ENCODE measurements at regions not wholly inside any gene's neighbourhood (a gene's known extent, or its start where the extent isn't known, plus 50 kb on each side); places are given as distances from the start of the nearest gene placed in this dataset.

DNA sequence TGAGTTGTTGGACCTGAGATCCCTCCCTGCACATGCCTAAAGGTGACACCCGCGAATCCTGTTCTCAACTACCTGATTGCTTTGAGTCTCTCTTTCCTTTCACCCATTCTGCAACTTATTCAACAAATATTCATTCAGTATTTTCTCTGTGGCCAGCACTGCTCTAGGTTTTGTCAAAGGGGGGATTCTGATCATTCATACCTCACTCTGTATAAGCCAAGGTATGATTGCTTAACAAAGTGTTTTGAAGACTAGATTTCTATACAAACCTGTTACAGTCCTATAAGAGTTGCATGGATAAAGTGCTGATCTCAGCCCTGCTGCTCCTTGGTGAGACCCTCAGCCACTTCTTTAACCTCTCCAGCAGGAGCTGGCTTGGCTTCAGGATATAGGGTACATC, 409.7 kb downstream of the KCNRG start:
- no peak for TF ChIP-seq CTCF (conservative IDR thresholded peaks at IDR 0.05; ENCODE audit: low read depth, low read length)
- TF ChIP-seq POLR2A (IDR thresholded peaks at IDR 0.05; ENCODE audit: low read depth, low read length) = no peak
- no peak for TF ChIP-seq CHD1 (IDR thresholded peaks at IDR 0.05; ENCODE audit: low read depth, low read length)
- TF ChIP-seq, protein P1, sequence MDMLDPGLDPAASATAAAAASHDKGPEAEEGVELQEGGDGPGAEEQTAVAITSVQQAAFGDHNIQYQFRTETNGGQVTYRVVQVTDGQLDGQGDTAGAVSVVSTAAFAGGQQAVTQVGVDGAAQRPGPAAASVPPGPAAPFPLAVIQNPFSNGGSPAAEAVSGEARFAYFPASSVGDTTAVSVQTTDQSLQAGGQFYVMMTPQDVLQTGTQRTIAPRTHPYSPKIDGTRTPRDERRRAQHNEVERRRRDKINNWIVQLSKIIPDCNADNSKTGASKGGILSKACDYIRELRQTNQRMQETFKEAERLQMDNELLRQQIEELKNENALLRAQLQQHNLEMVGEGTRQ (IDR thresholded peaks at IDR 0.05; ENCODE audit: low read depth, low read length) = no peak
- no peak for TF ChIP-seq MAZ (IDR thresholded peaks at IDR 0.05; ENCODE audit: borderline replicate concordance, low read depth, low read length)
- TF ChIP-seq MXI1 (IDR thresholded peaks at IDR 0.05; ENCODE audit: borderline replicate concordance, low read depth, low read length) = no peak
- no peak for TF ChIP-seq SMC3 (IDR thresholded peaks at IDR 0.05; ENCODE audit: low read depth, low read length)
- TF ChIP-seq BHLHE40 (IDR thresholded peaks at IDR 0.05; ENCODE audit: low read depth, low read length) = no peak
- TF ChIP-seq MAFK (IDR thresholded peaks at IDR 0.05; ENCODE audit: low read depth, low read length) = no peak
